Epithelial cell of esophagus (primary cell): ENCODE measurements at regions not wholly inside any gene's neighbourhood (a gene's known extent, or its start where the extent isn't known, plus 50 kb on each side); places are given as distances from the start of the nearest gene placed in this dataset.

Experiments used
- DNase-seq: peaks from one replicate; pipeline ENCODE4 v3.0.0; 2010; ENCODE audit warnings: low read depth
- H3K4me3 ChIP-seq: 2 replicates; pipeline ENCODE4 v1.5.1; 2011; ENCODE audit warnings: mild to moderate bottlenecking, low read length, control low read depth
- TF ChIP-seq, protein P1 (sequence below): IDR thresholded peaks from 2 replicates; pipeline ENCODE4 v1.5.1; 2011; ENCODE audit warnings: low read depth, mild to moderate bottlenecking, low read length, control low read depth, inconsistent platforms; ENCODE audit not compliant: insufficient read depth; ENCODE audit errors: missing control alignments

- TF ChIP-seq, protein P1, sequence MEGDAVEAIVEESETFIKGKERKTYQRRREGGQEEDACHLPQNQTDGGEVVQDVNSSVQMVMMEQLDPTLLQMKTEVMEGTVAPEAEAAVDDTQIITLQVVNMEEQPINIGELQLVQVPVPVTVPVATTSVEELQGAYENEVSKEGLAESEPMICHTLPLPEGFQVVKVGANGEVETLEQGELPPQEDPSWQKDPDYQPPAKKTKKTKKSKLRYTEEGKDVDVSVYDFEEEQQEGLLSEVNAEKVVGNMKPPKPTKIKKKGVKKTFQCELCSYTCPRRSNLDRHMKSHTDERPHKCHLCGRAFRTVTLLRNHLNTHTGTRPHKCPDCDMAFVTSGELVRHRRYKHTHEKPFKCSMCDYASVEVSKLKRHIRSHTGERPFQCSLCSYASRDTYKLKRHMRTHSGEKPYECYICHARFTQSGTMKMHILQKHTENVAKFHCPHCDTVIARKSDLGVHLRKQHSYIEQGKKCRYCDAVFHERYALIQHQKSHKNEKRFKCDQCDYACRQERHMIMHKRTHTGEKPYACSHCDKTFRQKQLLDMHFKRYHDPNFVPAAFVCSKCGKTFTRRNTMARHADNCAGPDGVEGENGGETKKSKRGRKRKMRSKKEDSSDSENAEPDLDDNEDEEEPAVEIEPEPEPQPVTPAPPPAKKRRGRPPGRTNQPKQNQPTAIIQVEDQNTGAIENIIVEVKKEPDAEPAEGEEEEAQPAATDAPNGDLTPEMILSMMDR, result no peak
- no peak overlapping the region for H3K4me3 ChIP-seq
- DNase-seq, result peak; percentile 71
Measured at GRCh38 chr2:138356178-138356577, 145.4 kb upstream of the SPOPL start.

- no peak overlapping the region for H3K4me3 ChIP-seq
- TF ChIP-seq, protein P1, result no peak
- DNase-seq, result no peak
Measured at GRCh38 chr2:138359532-138359931, 142.0 kb upstream of the SPOPL start.

GRCh38 chr2:138364554-138365162, 136.9 kb upstream of the SPOPL start:
- H3K4me3 ChIP-seq, result no peak overlapping the region

DNA sequence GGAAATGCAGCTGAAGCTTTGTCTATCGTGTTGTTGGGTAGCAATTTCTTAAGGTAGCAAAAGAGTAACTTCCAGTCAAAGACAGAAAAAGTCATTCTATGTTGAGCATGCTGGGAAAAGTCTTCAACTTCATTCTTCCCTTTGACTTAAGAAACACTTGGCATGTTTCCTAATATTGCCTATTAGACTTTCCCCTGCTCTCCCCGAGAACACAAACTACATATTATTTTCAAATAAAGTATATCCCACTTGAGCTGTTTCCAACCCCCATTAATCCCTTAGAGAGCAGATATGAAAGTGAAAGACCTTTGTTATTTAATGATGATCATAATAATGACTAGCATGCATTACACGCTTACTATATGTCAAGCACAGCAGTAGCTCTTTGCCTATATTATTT, 136.0 kb upstream of the SPOPL start:
- DNase-seq, result no peak
- TF ChIP-seq, protein P1, result no peak
- no peak overlapping the region for H3K4me3 ChIP-seq

More at GRCh38 chr2:138364554-138365162, 136.9 kb upstream of the SPOPL start:
- DNase-seq, result peak; percentile 44
- TF ChIP-seq, protein P1, result no peak

- DNase-seq, result no peak
- TF ChIP-seq, protein P1, result no peak
- no peak overlapping the region for H3K4me3 ChIP-seq
Measured at GRCh38 chr2:138369856-138370255, 131.7 kb upstream of the SPOPL start.

GRCh38 chr2:138373993-138374408, 127.6 kb upstream of the SPOPL start:
- peak; percentile 60 for DNase-seq
- TF ChIP-seq, protein P1, result peak; percentile 77
- no peak overlapping the region for H3K4me3 ChIP-seq

GRCh38 chr2:138381373-138381772, 120.2 kb upstream of the SPOPL start:
- no peak for DNase-seq
- TF ChIP-seq, protein P1, result no peak
- no peak overlapping the region for H3K4me3 ChIP-seq
